ENCODE measurements at regions not wholly inside any gene's neighbourhood (a gene's known extent, or its start where the extent isn't known, plus 50 kb on each side); places are given as distances from the start of the nearest gene placed in this dataset.

DNA sequence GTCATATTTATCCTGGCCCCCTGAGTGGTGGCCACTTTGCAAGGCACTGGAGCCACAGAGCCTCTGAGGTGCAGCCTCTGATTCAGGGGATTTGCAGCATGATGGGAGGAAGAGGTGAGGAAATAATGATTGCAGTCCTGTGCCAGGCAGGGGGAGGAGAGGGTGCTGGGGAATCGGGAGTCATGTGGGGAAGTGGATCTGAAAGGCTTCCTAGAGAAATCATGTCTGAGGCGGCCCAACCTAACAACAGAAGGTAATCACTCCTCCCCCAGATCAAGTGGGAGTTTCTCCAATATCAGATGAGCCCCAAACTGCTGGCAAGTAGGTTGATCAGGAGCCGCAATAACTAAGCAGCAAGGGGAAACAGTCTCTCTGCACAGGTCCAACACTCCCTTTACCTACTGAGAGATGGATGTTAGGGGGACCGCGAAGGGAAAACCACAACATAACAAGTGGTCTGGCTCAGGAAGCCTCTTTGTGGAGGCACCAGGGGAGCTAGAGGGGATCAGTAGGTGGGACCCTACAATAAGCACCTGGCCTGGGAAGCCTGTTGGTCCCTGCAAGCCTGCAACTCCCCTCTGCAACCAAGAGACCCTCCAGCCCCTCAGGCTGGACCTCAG is 71.8 kb upstream of the NPAS2 start (continued):
- TF ChIP-seq, protein P1, sequence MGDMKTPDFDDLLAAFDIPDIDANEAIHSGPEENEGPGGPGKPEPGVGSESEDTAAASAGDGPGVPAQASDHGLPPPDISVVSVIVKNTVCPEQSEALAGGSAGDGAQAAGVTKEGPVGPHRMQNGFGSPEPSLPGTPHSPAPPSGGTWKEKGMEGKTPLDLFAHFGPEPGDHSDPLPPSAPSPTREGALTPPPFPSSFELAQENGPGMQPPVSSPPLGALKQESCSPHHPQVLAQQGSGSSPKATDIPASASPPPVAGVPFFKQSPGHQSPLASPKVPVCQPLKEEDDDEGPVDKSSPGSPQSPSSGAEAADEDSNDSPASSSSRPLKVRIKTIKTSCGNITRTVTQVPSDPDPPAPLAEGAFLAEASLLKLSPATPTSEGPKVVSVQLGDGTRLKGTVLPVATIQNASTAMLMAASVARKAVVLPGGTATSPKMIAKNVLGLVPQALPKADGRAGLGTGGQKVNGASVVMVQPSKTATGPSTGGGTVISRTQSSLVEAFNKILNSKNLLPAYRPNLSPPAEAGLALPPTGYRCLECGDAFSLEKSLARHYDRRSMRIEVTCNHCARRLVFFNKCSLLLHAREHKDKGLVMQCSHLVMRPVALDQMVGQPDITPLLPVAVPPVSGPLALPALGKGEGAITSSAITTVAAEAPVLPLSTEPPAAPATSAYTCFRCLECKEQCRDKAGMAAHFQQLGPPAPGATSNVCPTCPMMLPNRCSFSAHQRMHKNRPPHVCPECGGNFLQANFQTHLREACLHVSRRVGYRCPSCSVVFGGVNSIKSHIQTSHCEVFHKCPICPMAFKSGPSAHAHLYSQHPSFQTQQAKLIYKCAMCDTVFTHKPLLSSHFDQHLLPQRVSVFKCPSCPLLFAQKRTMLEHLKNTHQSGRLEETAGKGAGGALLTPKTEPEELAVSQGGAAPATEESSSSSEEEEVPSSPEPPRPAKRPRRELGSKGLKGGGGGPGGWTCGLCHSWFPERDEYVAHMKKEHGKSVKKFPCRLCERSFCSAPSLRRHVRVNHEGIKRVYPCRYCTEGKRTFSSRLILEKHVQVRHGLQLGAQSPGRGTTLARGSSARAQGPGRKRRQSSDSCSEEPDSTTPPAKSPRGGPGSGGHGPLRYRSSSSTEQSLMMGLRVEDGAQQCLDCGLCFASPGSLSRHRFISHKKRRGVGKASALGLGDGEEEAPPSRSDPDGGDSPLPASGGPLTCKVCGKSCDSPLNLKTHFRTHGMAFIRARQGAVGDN (IDR thresholded peaks at IDR 0.05), result no peak
- no peak for TF ChIP-seq FOXM1 (IDR thresholded peaks at IDR 0.05; ENCODE audit: low read depth, low read length)

DNA sequence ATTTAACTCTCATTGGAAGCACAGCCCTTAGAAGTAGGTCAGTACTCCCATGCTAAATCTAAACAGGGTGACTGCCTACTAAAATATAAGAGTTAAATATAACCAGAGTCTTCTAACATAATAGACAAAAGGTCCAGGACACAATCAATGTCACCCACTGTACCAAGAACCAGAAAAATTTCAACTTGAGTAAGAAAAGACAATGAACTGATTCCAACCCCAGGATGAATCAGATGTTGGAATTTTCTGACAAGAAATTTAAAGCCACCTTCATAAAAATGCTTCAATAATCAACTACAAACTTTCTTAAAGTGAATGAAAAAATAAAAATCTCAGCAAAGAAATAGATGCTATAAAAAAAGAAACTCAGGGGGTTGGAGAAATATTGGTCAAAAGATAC is 71.3 kb upstream of the NPAS2 start:
- intact Hi-C loops (cut with micrococcal nuclease; ENCODE audit: unreplicated experiment), result no loop called here
- DNase-seq (ENCODE audit: low read depth, low spot score), result no peak
- Histone ChIP-seq H3K9ac (ENCODE audit: control insufficient read depth, insufficient read depth, low read length) (no peak overlapping the region), H3K4me2 (ENCODE audit: control insufficient read depth, insufficient read depth) (no peak overlapping the region), H3K27me3 (replicated peaks in 1 of 2; ENCODE audit: control insufficient read depth in 2 of 2, insufficient read depth in 2 of 2, low read length in 1 of 2) (no peaks in the 10 kb centered on the region; a peak in 1 of 4 replicates), H4K20me1 (ENCODE audit: control insufficient read depth, insufficient read depth) (no peaks in the 10 kb centered on the region), H3K27ac (ENCODE audit: control insufficient read depth, insufficient read depth) (no peak overlapping the region), H3K79me2 (ENCODE audit: control insufficient read depth, insufficient read depth, low read length) (no peaks in the 10 kb centered on the region), H3K9me3 (replicated peaks; ENCODE audit: control insufficient read depth, insufficient read depth, low read length) (no peaks in the 10 kb centered on the region), H2AFZ (ENCODE audit: control insufficient read depth, low read depth, low read length) (no peak overlapping the region), H3K36me3 (ENCODE audit: control insufficient read depth in 2 of 2, insufficient read depth in 2 of 2, low read length in 1 of 2) (no peaks in the 10 kb centered on the region), H3K4me3 (no peak overlapping the region), H3K4me1 (ENCODE audit: control insufficient read depth, insufficient read depth, low read length) (no peaks in the 10 kb centered on the region)
- in situ Hi-C loops (cut with MboI), result no loop called here
- POLR2A ChIA-PET, result no interaction called here
- BruUV-seq (replicated peaks), result no TSS peak
- RAD21 ChIA-PET (ENCODE audit: unreplicated experiment), result no interaction called here
- SMC1A ChIA-PET (ENCODE audit: uncharacterized antibody, unreplicated experiment), result no interaction called here
- ATAC-seq, result no peak
- CTCF ChIA-PET, result no interaction called here
- TF ChIP-seq DPF2 (IDR thresholded peaks at IDR 0.05) (no peak), BMI1 (IDR thresholded peaks at IDR 0.05; ENCODE audit: borderline replicate concordance) (no peak), ASH2L (IDR thresholded peaks at IDR 0.05; ENCODE audit: borderline replicate concordance, low read depth) (no peak), RUNX3 (IDR thresholded peaks at IDR 0.05; ENCODE audit: low read length) (no peak), MXI1 (IDR thresholded peaks at IDR 0.05; ENCODE audit: low read depth, low read length) (no peak), HDAC6 (IDR thresholded peaks at IDR 0.05; ENCODE audit: unreplicated experiment) (no peak), RFX5 (IDR thresholded peaks at IDR 0.05; ENCODE audit: low read depth, low read length) (no peak), SRF (IDR thresholded peaks at IDR 0.05; ENCODE audit: low read depth in 2 of 2, low read length in 2 of 2) (no peak), SMC3 (IDR thresholded peaks at IDR 0.05; ENCODE audit: borderline replicate concordance, low read length) (no peak)
- TF ChIP-seq, protein P2, sequence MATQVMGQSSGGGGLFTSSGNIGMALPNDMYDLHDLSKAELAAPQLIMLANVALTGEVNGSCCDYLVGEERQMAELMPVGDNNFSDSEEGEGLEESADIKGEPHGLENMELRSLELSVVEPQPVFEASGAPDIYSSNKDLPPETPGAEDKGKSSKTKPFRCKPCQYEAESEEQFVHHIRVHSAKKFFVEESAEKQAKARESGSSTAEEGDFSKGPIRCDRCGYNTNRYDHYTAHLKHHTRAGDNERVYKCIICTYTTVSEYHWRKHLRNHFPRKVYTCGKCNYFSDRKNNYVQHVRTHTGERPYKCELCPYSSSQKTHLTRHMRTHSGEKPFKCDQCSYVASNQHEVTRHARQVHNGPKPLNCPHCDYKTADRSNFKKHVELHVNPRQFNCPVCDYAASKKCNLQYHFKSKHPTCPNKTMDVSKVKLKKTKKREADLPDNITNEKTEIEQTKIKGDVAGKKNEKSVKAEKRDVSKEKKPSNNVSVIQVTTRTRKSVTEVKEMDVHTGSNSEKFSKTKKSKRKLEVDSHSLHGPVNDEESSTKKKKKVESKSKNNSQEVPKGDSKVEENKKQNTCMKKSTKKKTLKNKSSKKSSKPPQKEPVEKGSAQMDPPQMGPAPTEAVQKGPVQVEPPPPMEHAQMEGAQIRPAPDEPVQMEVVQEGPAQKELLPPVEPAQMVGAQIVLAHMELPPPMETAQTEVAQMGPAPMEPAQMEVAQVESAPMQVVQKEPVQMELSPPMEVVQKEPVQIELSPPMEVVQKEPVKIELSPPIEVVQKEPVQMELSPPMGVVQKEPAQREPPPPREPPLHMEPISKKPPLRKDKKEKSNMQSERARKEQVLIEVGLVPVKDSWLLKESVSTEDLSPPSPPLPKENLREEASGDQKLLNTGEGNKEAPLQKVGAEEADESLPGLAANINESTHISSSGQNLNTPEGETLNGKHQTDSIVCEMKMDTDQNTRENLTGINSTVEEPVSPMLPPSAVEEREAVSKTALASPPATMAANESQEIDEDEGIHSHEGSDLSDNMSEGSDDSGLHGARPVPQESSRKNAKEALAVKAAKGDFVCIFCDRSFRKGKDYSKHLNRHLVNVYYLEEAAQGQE (IDR thresholded peaks at IDR 0.05; ENCODE audit: low read depth, low read length), result no peak
- FAIRE-seq, result no peak

Measured in GM12878 (cell line).